ENCODE measurements at regions not wholly inside any gene's neighbourhood (a gene's known extent, or its start where the extent isn't known, plus 50 kb on each side); places are given as distances from the start of the nearest gene placed in this dataset.

DNA sequence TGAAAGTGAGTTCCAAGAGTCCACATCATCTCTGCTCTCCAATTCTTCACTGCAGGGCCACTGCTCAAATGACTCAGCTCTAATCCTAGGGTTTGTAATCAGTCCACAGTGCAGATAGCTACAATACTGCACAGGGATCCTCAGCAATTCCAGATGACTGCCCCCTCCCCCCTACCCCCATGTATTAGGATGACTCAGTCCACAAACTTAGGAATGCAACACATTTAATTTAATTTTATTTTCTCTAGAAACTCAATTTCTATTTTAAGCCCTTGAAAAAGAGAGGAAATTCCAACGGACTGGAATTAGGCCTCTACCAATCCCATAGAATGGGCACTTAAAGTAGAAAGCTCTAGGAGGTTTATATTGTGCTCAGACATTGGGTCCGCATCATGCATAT is 173.8 kb upstream of the SOX21 start:
- H3K4me3 ChIP-seq (ENCODE audit: low read depth, low read length), result no peak overlapping the region
- DNase-seq (ENCODE audit: low read depth), result peak; percentile 12
- TF ChIP-seq, protein P1, sequence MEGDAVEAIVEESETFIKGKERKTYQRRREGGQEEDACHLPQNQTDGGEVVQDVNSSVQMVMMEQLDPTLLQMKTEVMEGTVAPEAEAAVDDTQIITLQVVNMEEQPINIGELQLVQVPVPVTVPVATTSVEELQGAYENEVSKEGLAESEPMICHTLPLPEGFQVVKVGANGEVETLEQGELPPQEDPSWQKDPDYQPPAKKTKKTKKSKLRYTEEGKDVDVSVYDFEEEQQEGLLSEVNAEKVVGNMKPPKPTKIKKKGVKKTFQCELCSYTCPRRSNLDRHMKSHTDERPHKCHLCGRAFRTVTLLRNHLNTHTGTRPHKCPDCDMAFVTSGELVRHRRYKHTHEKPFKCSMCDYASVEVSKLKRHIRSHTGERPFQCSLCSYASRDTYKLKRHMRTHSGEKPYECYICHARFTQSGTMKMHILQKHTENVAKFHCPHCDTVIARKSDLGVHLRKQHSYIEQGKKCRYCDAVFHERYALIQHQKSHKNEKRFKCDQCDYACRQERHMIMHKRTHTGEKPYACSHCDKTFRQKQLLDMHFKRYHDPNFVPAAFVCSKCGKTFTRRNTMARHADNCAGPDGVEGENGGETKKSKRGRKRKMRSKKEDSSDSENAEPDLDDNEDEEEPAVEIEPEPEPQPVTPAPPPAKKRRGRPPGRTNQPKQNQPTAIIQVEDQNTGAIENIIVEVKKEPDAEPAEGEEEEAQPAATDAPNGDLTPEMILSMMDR (IDR thresholded peaks at IDR 0.05; ENCODE audit: insufficient read depth, low read length), result no peak

DNA sequence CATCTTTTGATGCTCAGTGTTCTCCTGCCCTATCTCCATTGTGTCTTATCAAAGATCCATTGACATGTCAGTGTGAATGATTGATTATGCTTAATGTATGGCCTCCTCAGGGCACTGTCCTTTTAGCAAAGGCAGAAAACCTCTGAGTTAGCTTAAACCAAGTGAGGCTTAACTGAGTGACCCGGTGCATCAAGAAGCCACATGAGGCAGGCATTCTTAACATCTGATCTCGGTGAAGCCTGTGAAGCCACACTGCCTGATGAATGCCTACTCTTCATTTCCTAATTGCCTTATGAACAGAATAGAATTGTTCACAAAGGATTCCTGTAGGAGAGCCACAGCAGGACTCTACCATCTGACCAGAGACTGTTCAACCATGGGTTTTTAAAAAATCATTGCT is 168.1 kb upstream of the SOX21 start:
- TF ChIP-seq, protein P1 (IDR thresholded peaks at IDR 0.05; ENCODE audit: insufficient read depth, low read length), result no peak
- no peak for DNase-seq (ENCODE audit: low read depth)
- no peak overlapping the region for H3K4me3 ChIP-seq (ENCODE audit: low read depth, low read length)

DNA sequence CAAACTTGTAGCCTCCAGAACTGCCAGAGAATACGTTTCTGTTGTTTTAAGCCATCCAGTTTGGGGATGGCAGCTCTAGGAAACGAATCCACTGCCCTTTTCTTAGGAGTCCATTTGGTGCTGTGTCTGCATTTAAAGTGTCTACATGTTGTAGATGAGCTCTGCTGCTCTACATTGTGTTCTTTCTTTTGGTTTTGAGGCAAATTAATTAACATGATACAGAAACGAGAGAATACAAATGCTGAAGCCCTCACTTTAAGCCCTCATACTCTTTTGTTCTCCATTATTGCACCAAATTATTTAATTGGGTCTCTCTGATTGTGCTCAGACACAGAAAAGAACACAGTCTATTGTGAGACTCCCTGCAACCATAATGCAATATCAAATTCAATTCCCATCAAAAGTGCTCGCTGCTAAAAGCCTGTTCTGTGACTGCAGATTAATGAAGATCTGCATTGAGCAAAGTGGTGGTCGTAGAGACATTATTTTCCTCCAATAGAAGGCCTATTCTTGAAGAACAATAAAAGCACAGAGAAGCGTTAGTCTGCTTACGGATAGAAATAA is 166.3 kb upstream of the SOX21 start:
- TF ChIP-seq, protein P1 (IDR thresholded peaks at IDR 0.05; ENCODE audit: insufficient read depth, low read length), result no peak
- no peak overlapping the region for H3K4me3 ChIP-seq (ENCODE audit: low read depth, low read length)
- no peak for DNase-seq (ENCODE audit: low read depth)

DNA sequence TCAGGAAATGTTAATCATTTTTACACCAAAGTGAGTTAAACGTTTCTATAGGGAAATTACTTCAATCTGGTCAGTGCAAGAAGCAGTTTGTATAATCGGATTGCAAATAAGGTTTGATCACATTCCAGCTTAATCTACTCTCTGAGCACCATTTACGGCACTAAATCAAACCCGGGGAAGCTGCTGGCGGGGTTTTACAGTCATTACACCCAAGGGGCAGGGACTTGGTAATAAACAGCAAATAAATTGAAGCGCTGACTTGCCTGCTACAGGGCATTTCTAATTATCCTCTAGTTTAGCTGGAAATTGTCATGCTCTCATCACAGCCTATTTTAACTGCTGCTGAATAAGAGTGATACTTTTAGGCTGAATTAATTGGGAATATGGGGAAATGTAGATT is 152.1 kb upstream of the SOX21 start:
- DNase-seq (ENCODE audit: low read depth), result no peak
- TF ChIP-seq, protein P1 (IDR thresholded peaks at IDR 0.05; ENCODE audit: insufficient read depth, low read length), result no peak
- H3K4me3 ChIP-seq (ENCODE audit: low read depth, low read length), result no peak overlapping the region

DNA sequence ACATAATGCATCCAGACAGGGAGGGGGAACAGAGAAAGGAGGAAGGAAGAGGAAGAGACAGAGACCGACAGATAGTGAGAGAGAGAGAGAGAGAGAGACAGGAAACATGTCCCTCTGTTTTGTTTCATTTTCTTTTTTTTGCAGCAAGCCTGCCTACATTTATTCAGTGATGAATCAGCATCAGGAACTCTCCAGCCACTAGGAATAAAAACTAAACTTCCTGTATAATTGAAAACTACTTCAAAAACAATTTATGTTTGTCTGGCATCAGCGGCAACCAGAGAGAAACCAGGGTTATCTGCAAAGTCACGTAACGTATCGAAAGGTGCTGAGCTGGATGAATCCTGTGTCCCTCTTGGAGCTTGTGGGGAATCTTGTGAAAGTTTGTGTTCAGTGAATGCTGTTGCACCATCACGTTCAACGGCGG is 148.6 kb upstream of the SOX21 start:
- TF ChIP-seq, protein P1 (IDR thresholded peaks at IDR 0.05; ENCODE audit: insufficient read depth, low read length), result no peak

DNA sequence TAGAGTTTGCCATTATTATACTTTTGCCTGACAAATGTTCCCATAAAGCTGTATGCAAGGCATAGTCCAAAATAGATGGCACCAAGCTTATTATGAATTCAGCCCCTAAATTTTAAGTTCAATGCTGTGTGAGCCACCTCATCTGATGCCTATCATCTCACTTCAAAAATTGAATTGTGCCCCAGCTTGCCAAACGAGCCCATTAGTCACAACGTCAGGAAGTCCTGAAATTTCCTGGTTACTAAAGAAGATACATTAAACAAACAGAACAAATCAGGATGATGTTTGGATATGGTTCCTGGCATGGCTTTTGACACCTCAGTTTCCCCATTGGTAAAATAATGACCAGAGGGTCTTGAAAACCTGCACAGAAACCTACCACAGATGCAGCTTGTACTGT is 147.5 kb upstream of the SOX21 start:
- TF ChIP-seq, protein P1 (IDR thresholded peaks at IDR 0.05; ENCODE audit: insufficient read depth, low read length), result no peak
- no peak overlapping the region for H3K4me3 ChIP-seq (ENCODE audit: low read depth, low read length)
- no peak for DNase-seq (ENCODE audit: low read depth)

More for the DNA sequence above, 148.6 kb upstream of the SOX21 start:
- peak; percentile 27 for DNase-seq (ENCODE audit: low read depth)
- H3K4me3 ChIP-seq (ENCODE audit: low read depth, low read length), result peak overlapping the region; percentile 52

DNA sequence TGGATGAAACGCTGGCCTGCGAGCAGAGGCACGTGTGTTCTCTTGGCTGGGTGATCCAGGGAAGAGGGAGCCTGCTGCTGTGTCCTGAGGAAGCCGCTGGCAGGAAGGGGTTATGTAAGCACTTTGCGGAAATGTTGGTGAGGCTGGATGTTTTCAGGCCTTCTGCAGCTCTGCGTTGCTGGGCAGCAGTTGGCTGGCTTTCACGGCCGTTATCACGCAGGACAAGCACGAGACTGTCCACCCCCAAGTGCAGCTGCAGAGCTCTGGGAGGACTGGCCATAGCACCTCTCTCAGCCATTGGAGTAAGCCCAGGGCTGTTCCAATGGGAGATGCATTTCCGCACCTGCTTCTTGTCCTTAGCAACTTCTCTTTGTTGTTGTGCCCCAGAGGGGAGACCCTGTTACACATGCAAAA is 146.9 kb upstream of the SOX21 start:
- DNase-seq (ENCODE audit: low read depth), result peak; percentile 64
- H3K4me3 ChIP-seq (ENCODE audit: low read depth, low read length), result no peak overlapping the region
- TF ChIP-seq, protein P1 (IDR thresholded peaks at IDR 0.05; ENCODE audit: insufficient read depth, low read length), result no peak
